Panc1 (cell line): ENCODE measurements at regions not wholly inside any gene's neighbourhood (a gene's known extent, or its start where the extent isn't known, plus 50 kb on each side); places are given as distances from the start of the nearest gene placed in this dataset.

Source experiments
- ATAC-seq: fragments of 200-7000 bp; cut with Tn5 transposase; 2 replicates; pipeline ENCODE4 v1.9.1; 2020; ENCODE audit warnings: mild to moderate bottlenecking, moderate library complexity
- BruUV-seq: library from RNA; stranded (reverse); fragments of 400-500 nt; replicated peaks from 2 replicates; lab custom pipeline; 2021; lab: Mats Ljungman, UMichigan
- CTCF ChIA-PET: fragments of 300-600 bp; sonication (Branson Sonifier 250); formaldehyde crosslinking; loops from one replicate; lab custom pipeline; 2022; ENCODE audit warnings: antibody characterized with exemption; lab: Charles Lee
- POLR2A ChIA-PET: fragments of 300-600 bp; sonication (Branson Sonifier 250); formaldehyde crosslinking; loops from one replicate; lab custom pipeline; 2022; ENCODE audit warnings: antibody characterized with exemption; lab: Charles Lee
- DNase-seq: peaks from one replicate; pipeline ENCODE4 v3.0.0-alpha.2; 2010; ENCODE audit warnings: low read depth, low spot score
- H3K27ac ChIP-seq: 2 replicates; pipeline ENCODE4 v1.5.1; 2011; ENCODE audit warnings: mild to moderate bottlenecking, low read length, inconsistent platforms
- H3K27me3 ChIP-seq: fragments of 200-500 bp; sonication (Bioruptor generic); 2 replicates; pipeline ENCODE4 v1.6.0; 2014; ENCODE audit warnings: low read length, inconsistent platforms; ENCODE audit not compliant: control insufficient read depth, insufficient read depth
- H3K36me3 ChIP-seq: fragments of 200-500 bp; sonication (Bioruptor generic); 2 replicates; pipeline ENCODE4 v1.5.1; 2014; ENCODE audit warnings: inconsistent platforms, mild to moderate bottlenecking, low read length, moderate library complexity; ENCODE audit not compliant: control insufficient read depth, insufficient read depth
- H3K4me1 ChIP-seq: 2 replicates; pipeline ENCODE4 v1.5.1; 2011; ENCODE audit warnings: inconsistent platforms, mild to moderate bottlenecking, low read length, moderate library complexity; ENCODE audit not compliant: control insufficient read depth, insufficient read depth
- H3K4me3 ChIP-seq, 2 experiments: 2 replicates each; pipeline ENCODE4 v1.5.1; 2011 to 2012; ENCODE audit warnings: low read depth in 2 of 2, low read length in 2 of 2, mild to moderate bottlenecking in 2 of 2, inconsistent platforms in 1 of 2, moderate library complexity in 1 of 2
- H3K9me3 ChIP-seq: fragments of 200-500 bp; sonication (Bioruptor generic); 2 replicates; pipeline ENCODE4 v1.5.1; 2014; ENCODE audit warnings: low read depth, mild to moderate bottlenecking, inconsistent platforms, low read length, moderate library complexity; ENCODE audit not compliant: control insufficient read depth, insufficient read depth
- POLR2AphosphoS5 ChIP-seq: IDR thresholded peaks from 2 replicates; pipeline ENCODE4 v1.6.1; 2012; ENCODE audit warnings: mild to moderate bottlenecking, low read depth, low read length, moderate library complexity
- SIN3A ChIP-seq: IDR thresholded peaks from 2 replicates; pipeline ENCODE4 v1.6.1; 2012; ENCODE audit warnings: low read depth, mild to moderate bottlenecking, low read length, moderate library complexity, borderline replicate concordance; ENCODE audit not compliant: insufficient read depth
- TCF7L2 ChIP-seq: IDR thresholded peaks from 2 replicates; pipeline ENCODE4 v1.6.1; 2011; ENCODE audit warnings: mild to moderate bottlenecking, low read depth, low read length, inconsistent platforms
- in situ Hi-C: cut with HindIII; loops from 2 replicates; pipeline ENCODE4 v1.10.0; 2016; ENCODE audit warnings: low sequenced_read_pairs, low pct_unique_long_range_greater_than_20kb
- intact Hi-C: fragments of 100-400 bp; cut with micrococcal nuclease; formaldehyde crosslinking; loops from one replicate; pipeline ENCODE4 v1.10.0; 2022; ENCODE audit not compliant: unreplicated experiment
- TF ChIP-seq, protein P1 (sequence below), 2 experiments: IDR thresholded peaks; 2 replicates each; pipeline ENCODE4 v1.6.1; 2011 to 2012; ENCODE audit warnings: low read depth in 2 of 2, control low read depth in 1 of 2, low read length in 1 of 2, mild to moderate bottlenecking in 1 of 2, moderate library complexity in 1 of 2; ENCODE audit not compliant: insufficient read depth in 1 of 2
- TF ChIP-seq, protein P2 (sequence below): fragments of 450-650 bp; IDR thresholded peaks from 2 replicates; pipeline ENCODE4 v1.5.1; 2017; ENCODE audit warnings: mild to moderate bottlenecking

DNA sequence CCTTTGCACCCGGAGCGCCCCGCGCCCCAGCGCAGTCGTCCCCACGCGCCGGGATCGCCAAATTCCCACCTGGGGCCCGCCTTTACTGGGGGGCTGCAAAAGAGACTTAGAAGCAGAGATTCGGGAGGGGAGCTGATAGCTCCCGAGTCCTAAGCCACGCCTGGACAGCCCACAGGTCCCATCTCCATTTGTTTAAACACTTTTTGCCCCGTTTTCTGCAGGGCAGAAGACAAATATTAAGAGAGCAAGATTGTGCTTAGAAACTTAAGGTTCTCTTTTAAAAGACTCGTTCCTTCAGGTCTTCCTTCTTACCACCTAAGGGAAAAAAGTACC lies 299.1 kb upstream of the NFE2L3 start:
- no peak for DNase-seq
- CTCF ChIA-PET = no interaction called here
- peaks cover 14% of the 10 kb centered on the region for H3K4me1 ChIP-seq
- H3K9me3 ChIP-seq = no peaks in the 10 kb centered on the region
- no peaks in the 10 kb centered on the region for H3K36me3 ChIP-seq
- H3K27ac ChIP-seq = no peak overlapping the region
- POLR2A ChIA-PET = no interaction called here
- ATAC-seq = no peak
- H3K27me3 ChIP-seq = peaks cover 32% of the 10 kb centered on the region
- no peak overlapping the region for H3K4me3 ChIP-seq
- intact Hi-C loops = loop anchor here (2.0 kb wide), 1 partner anchor 284 kb away; no protein-coding TSS in a partner anchor
- no peak for TF ChIP-seq POLR2AphosphoS5
- TF ChIP-seq, protein P1, sequence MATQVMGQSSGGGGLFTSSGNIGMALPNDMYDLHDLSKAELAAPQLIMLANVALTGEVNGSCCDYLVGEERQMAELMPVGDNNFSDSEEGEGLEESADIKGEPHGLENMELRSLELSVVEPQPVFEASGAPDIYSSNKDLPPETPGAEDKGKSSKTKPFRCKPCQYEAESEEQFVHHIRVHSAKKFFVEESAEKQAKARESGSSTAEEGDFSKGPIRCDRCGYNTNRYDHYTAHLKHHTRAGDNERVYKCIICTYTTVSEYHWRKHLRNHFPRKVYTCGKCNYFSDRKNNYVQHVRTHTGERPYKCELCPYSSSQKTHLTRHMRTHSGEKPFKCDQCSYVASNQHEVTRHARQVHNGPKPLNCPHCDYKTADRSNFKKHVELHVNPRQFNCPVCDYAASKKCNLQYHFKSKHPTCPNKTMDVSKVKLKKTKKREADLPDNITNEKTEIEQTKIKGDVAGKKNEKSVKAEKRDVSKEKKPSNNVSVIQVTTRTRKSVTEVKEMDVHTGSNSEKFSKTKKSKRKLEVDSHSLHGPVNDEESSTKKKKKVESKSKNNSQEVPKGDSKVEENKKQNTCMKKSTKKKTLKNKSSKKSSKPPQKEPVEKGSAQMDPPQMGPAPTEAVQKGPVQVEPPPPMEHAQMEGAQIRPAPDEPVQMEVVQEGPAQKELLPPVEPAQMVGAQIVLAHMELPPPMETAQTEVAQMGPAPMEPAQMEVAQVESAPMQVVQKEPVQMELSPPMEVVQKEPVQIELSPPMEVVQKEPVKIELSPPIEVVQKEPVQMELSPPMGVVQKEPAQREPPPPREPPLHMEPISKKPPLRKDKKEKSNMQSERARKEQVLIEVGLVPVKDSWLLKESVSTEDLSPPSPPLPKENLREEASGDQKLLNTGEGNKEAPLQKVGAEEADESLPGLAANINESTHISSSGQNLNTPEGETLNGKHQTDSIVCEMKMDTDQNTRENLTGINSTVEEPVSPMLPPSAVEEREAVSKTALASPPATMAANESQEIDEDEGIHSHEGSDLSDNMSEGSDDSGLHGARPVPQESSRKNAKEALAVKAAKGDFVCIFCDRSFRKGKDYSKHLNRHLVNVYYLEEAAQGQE (IDR thresholded peaks at IDR 0.05; ENCODE audit: insufficient read depth in 1 of 2, low read depth in 2 of 2, low read length in 1 of 2) = no peak
- TF ChIP-seq SIN3A = no peak
- TF ChIP-seq, protein P2, sequence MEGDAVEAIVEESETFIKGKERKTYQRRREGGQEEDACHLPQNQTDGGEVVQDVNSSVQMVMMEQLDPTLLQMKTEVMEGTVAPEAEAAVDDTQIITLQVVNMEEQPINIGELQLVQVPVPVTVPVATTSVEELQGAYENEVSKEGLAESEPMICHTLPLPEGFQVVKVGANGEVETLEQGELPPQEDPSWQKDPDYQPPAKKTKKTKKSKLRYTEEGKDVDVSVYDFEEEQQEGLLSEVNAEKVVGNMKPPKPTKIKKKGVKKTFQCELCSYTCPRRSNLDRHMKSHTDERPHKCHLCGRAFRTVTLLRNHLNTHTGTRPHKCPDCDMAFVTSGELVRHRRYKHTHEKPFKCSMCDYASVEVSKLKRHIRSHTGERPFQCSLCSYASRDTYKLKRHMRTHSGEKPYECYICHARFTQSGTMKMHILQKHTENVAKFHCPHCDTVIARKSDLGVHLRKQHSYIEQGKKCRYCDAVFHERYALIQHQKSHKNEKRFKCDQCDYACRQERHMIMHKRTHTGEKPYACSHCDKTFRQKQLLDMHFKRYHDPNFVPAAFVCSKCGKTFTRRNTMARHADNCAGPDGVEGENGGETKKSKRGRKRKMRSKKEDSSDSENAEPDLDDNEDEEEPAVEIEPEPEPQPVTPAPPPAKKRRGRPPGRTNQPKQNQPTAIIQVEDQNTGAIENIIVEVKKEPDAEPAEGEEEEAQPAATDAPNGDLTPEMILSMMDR = no peak
- no peak for TF ChIP-seq TCF7L2
- no TSS peak for BruUV-seq
- in situ Hi-C loops = no loop called here

DNA sequence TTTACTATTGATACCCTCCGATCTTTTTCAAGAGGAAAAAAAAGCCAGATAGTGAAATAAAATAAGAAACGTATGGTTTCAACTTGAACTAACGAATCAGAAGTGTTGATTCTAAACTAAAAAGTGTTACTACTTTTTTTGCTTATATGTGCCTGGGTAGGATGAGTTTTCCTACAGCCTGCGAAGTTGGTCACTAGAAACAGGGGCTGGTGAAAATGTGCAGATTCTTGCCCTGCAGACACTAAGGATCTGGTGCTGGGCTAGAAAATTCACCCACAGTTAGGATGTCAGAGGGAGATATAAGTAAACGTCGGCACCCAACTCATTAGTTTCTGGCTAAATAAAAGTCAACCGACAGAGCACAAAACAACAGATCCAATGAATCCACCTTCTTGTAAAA lies 298.7 kb upstream of the NFE2L3 start:
- Histone ChIP-seq H3K4me1 (peaks cover 14% of the 10 kb centered on the region), H3K9me3 (no peaks in the 10 kb centered on the region), H3K4me3 (no peak overlapping the region), H3K36me3 (no peaks in the 10 kb centered on the region), H3K27me3 (peaks cover 32% of the 10 kb centered on the region), H3K27ac (no peak overlapping the region)
- in situ Hi-C loops = no loop called here
- DNase-seq (no peak), ATAC-seq (no peak)
- no TSS peak for BruUV-seq
- intact Hi-C loops = loop anchor here (2.0 kb wide), 1 partner anchor 285 kb away; no protein-coding TSS in a partner anchor
- CTCF ChIA-PET = interaction anchor here (0.6 kb wide), 1 partner anchor 274 kb away, joined by 4 read pairs; no protein-coding TSS in a partner anchor
- POLR2A ChIA-PET = no interaction called here
- TF ChIP-seq, protein P1 (IDR thresholded peaks at IDR 0.05; ENCODE audit: insufficient read depth in 1 of 2, low read depth in 2 of 2, low read length in 1 of 2) = no peak
- no peak for TF ChIP-seq TCF7L2
- TF ChIP-seq POLR2AphosphoS5 = no peak
- TF ChIP-seq, protein P2 = no peak
- no peak for TF ChIP-seq SIN3A
